H9 (cell line): ENCODE measurements at regions not wholly inside any gene's neighbourhood (a gene's known extent, or its start where the extent isn't known, plus 50 kb on each side); places are given as distances from the start of the nearest gene placed in this dataset.

Source experiments
- DNase-seq: peaks from one replicate; pipeline ENCODE4 v3.0.0-alpha.2; 2017
- H2AFZ ChIP-seq: one replicate; pipeline ENCODE4 v1.6.1; 2013; ENCODE audit warnings: mild to moderate bottlenecking, low read length, control low read depth, moderate library complexity
- H2AK5ac ChIP-seq: 2 replicates; pipeline ENCODE4 v1.6.1; 2013; ENCODE audit warnings: low read length, control low read depth, mixed read lengths; ENCODE audit not compliant: insufficient read length
- H2BK120ac ChIP-seq: one replicate; pipeline ENCODE4 v1.6.1; 2013; ENCODE audit warnings: low read depth, mild to moderate bottlenecking, low read length, control low read depth, inconsistent platforms; ENCODE audit not compliant: poor library complexity, severe bottlenecking
- H2BK12ac ChIP-seq: 2 replicates; pipeline ENCODE4 v1.6.1; 2013; ENCODE audit warnings: low read length, control low read depth, mixed read lengths, low read depth; ENCODE audit not compliant: insufficient read length
- H2BK15ac ChIP-seq: 2 replicates; pipeline ENCODE4 v1.6.1; 2013; ENCODE audit warnings: low read depth, low read length, control low read depth
- H2BK20ac ChIP-seq: one replicate; pipeline ENCODE4 v1.6.1; 2013; ENCODE audit warnings: low read depth, mild to moderate bottlenecking, low read length, control low read depth, inconsistent platforms; ENCODE audit not compliant: poor library complexity, severe bottlenecking
- H2BK5ac ChIP-seq: 2 replicates; pipeline ENCODE4 v1.6.1; 2013; ENCODE audit warnings: low read length, control low read depth, mixed read lengths; ENCODE audit not compliant: insufficient read length
- H3K14ac ChIP-seq: 2 replicates; pipeline ENCODE4 v1.6.1; 2013; ENCODE audit warnings: low read length, control low read depth; ENCODE audit not compliant: insufficient read depth
- H3K18ac ChIP-seq: 2 replicates; pipeline ENCODE4 v1.6.1; 2013; ENCODE audit warnings: low read depth, mild to moderate bottlenecking, mixed read lengths, low read length, control low read depth; ENCODE audit not compliant: insufficient read length
- H3K23ac ChIP-seq: 2 replicates; pipeline ENCODE4 v1.6.1; 2013; ENCODE audit warnings: low read length, control low read depth, mixed read lengths, low read depth; ENCODE audit not compliant: insufficient read length
- H3K23me2 ChIP-seq: 2 replicates; pipeline ENCODE4 v1.6.1; 2013; ENCODE audit warnings: low read depth, mild to moderate bottlenecking, mixed read lengths, low read length, control low read depth; ENCODE audit not compliant: insufficient read length, poor library complexity, severe bottlenecking
- H3K27ac ChIP-seq: 2 replicates; pipeline ENCODE4 v1.5.1; 2013; ENCODE audit warnings: low read length, control low read depth, mixed read lengths, low read depth; ENCODE audit not compliant: insufficient read length
- H3K27me3 ChIP-seq: 2 replicates; pipeline ENCODE4 v1.6.1; 2013; ENCODE audit warnings: low read length, control low read depth, inconsistent platforms; ENCODE audit not compliant: insufficient read depth
- H3K4ac ChIP-seq: 2 replicates; pipeline ENCODE4 v1.6.1; 2013; ENCODE audit warnings: low read depth, mild to moderate bottlenecking, control low read depth, inconsistent platforms, low read length, moderate library complexity
- H3K4me1 ChIP-seq: 2 replicates; pipeline ENCODE4 v1.6.1; 2013; ENCODE audit warnings: low read length, control low read depth, inconsistent platforms; ENCODE audit not compliant: insufficient read depth
- H3K4me2 ChIP-seq: 2 replicates; pipeline ENCODE4 v1.6.1; 2013; ENCODE audit warnings: low read length, control low read depth, mixed read lengths; ENCODE audit not compliant: insufficient read length, insufficient read depth
- H3K56ac ChIP-seq: 2 replicates; pipeline ENCODE4 v1.6.1; 2013; ENCODE audit warnings: low read depth, mild to moderate bottlenecking, mixed read lengths, low read length, control low read depth; ENCODE audit not compliant: insufficient read length
- H3K79me1 ChIP-seq: 2 replicates; pipeline ENCODE4 v1.6.1; 2013; ENCODE audit warnings: low read depth, mild to moderate bottlenecking, moderate library complexity, low read length, control low read depth, inconsistent platforms; ENCODE audit not compliant: insufficient read depth, poor library complexity, severe bottlenecking
- H3K79me2 ChIP-seq: 2 replicates; pipeline ENCODE4 v1.6.1; 2013; ENCODE audit warnings: low read length, control low read depth, inconsistent platforms; ENCODE audit not compliant: insufficient read depth
- H3K9ac ChIP-seq: 2 replicates; pipeline ENCODE4 v1.6.1; 2013; ENCODE audit warnings: low read length, control low read depth, mixed read lengths; ENCODE audit not compliant: insufficient read length; ENCODE audit errors: extremely low read depth
- H3K9me3 ChIP-seq: one replicate; pipeline ENCODE4 v1.6.1; 2013; ENCODE audit warnings: low read depth, low read length, inconsistent platforms; ENCODE audit not compliant: control insufficient read depth
- H3T11ph ChIP-seq: one replicate; pipeline ENCODE4 v1.6.1; 2013; ENCODE audit warnings: mild to moderate bottlenecking, low read length, control low read depth, inconsistent platforms
- H4K20me1 ChIP-seq: one replicate; pipeline ENCODE4 v1.6.1; 2013; ENCODE audit not compliant: control insufficient read depth, insufficient read length, insufficient read depth
- H4K5ac ChIP-seq: 2 replicates; pipeline ENCODE4 v1.6.1; 2013; ENCODE audit warnings: low read depth, mild to moderate bottlenecking, mixed read lengths, low read length, control low read depth; ENCODE audit not compliant: insufficient read length
- H4K8ac ChIP-seq: replicated peaks from 2 replicates; pipeline ENCODE4 v1.6.1; 2013; ENCODE audit warnings: low read length, control low read depth, mixed read lengths, low read depth; ENCODE audit not compliant: insufficient read length
- H4K91ac ChIP-seq: 2 replicates; pipeline ENCODE4 v1.6.1; 2013; ENCODE audit warnings: low read depth, mild to moderate bottlenecking, moderate library complexity, mixed read lengths, low read length, control low read depth; ENCODE audit not compliant: insufficient read length
- H3K27ac Mint-ChIP-seq, 3 experiments: 2 replicates in 2 of 3; 3 replicates in 1 of 3; pipeline ENCODE4 v1.8.0; 2020 to 2021; ENCODE audit warnings: mixed read lengths in 3 of 3, mild to moderate bottlenecking in 1 of 3, moderate library complexity in 1 of 3
- H3K27me3 Mint-ChIP-seq: 2 replicates; pipeline ENCODE4 v1.8.0; 2021; ENCODE audit warnings: low read depth, mild to moderate bottlenecking, moderate library complexity, mixed read lengths
- H3K36me3 Mint-ChIP-seq, 3 experiments: 2 replicates in 2 of 3; 3 replicates in 1 of 3; pipeline ENCODE4 v1.8.0; 2020 to 2021; ENCODE audit warnings: low read depth in 3 of 3, mixed read lengths in 3 of 3; ENCODE audit not compliant: insufficient read depth in 1 of 3
- H3K4me1 Mint-ChIP-seq, 2 experiments: 2 replicates each; pipeline ENCODE4 v1.8.0; 2020; ENCODE audit warnings: mixed read lengths in 2 of 2
- H3K4me3 Mint-ChIP-seq, 2 experiments: 2 replicates in 1 of 2; 3 replicates in 1 of 2; pipeline ENCODE4 v1.8.0; 2020 to 2021; ENCODE audit warnings: mild to moderate bottlenecking in 2 of 2, mixed read lengths in 2 of 2, moderate library complexity in 1 of 2
- H3K9me3 Mint-ChIP-seq, 2 experiments: 2 replicates in 1 of 2; 3 replicates in 1 of 2; pipeline ENCODE4 v1.8.0; 2020; ENCODE audit warnings: mild to moderate bottlenecking in 2 of 2, mixed read lengths in 2 of 2, moderate library complexity in 1 of 2
- CTCF ChIP-seq: fragments of 200-600 bp; sonication (generic); conservative IDR thresholded peaks from 3 replicates; pipeline ENCODE4 v1.8.0; 2021; ENCODE audit warnings: antibody characterized with exemption, mild to moderate bottlenecking
- WGBS: extraction: QIAGEN DNeasy Blood & Tissue Kit; methylation state at CpG from one replicate; pipeline ENCODE4 v1.1.7; 2013; ENCODE audit warnings: missing lambda C conversion rate, low lambda C conversion rate, mixed read lengths; ENCODE audit not compliant: insufficient read length; ENCODE audit errors: extremely low coverage; 5-methylcytosine and 5-hydroxymethylcytosine counted together

- H2BK15ac ChIP-seq, result no peak overlapping the region
- DNase-seq, result no peak
- H3K27ac ChIP-seq, result no peak overlapping the region
Measured at GRCh38 chr11:116225236-116225635, 547.6 kb downstream of the BUD13 start.

More at GRCh38 chr11:116225236-116225635, 547.6 kb downstream of the BUD13 start:
- H3K27me3 Mint-ChIP-seq, result peaks cover 3% of the 10 kb centered on the region
- no peaks in the 10 kb centered on the region for H3K79me1 ChIP-seq
- no peak overlapping the region for H3K56ac ChIP-seq
- no peaks in the 10 kb centered on the region for H3K23me2 ChIP-seq
- H3K79me2 ChIP-seq, result no peaks in the 10 kb centered on the region
- H2AK5ac ChIP-seq, result no peak overlapping the region
- H3K14ac ChIP-seq, result no peak overlapping the region
- no peaks in the 10 kb centered on the region for H3K4me1 ChIP-seq
- no peak overlapping the region for H2BK20ac ChIP-seq
- no peak overlapping the region for H3T11ph ChIP-seq
- no peak overlapping the region for H3K18ac ChIP-seq
- H3K4me3 Mint-ChIP-seq, result no peak overlapping the region
- H3K4ac ChIP-seq, result no peak overlapping the region
- peaks cover 0 to 4% (median 0%) of the 10 kb centered on the region in 3 experiments; a peak in 2 of 7 replicates for H3K36me3 Mint-ChIP-seq
- no peak overlapping the region for H4K5ac ChIP-seq
- no peaks in the 10 kb centered on the region for H3K9me3 ChIP-seq
- no peak overlapping the region for H3K9ac ChIP-seq
- H2BK12ac ChIP-seq, result no peak overlapping the region
- no peak for TF ChIP-seq CTCF
- no peaks in the 10 kb centered on the region for H4K20me1 ChIP-seq
- H3K23ac ChIP-seq, result no peak overlapping the region
- no CpG with 5 or more reads among the region's 6 CpGs for WGBS
- peaks cover 27 to 35% of the 10 kb centered on the region in 2 experiments for H3K4me1 Mint-ChIP-seq
- no peaks in the 10 kb centered on the region for H3K27me3 ChIP-seq
- no peak overlapping the region for H2BK120ac ChIP-seq
- H4K91ac ChIP-seq, result no peak overlapping the region
- no peaks in the 10 kb centered on the region for H3K9me3 Mint-ChIP-seq
- H4K8ac ChIP-seq, result no peak overlapping the region
- H2BK5ac ChIP-seq, result no peak overlapping the region
- no peak overlapping the region; a peak in 1 of 7 replicates for H3K27ac Mint-ChIP-seq
- no peak overlapping the region for H3K4me2 ChIP-seq
- H2AFZ ChIP-seq, result no peak overlapping the region
